Activated CD4-positive, alpha-beta T cell treated with anti-CD3 and anti-CD28 coated beads, Interleukin-2, amount 10 ng/mL, durations not matched to agents 7 days and 5 days (primary cell): ENCODE measurements at regions not wholly inside any gene's neighbourhood (a gene's known extent, or its start where the extent isn't known, plus 50 kb on each side); places are given as distances from the start of the nearest gene placed in this dataset.

ENCODE experiments used
- CTCF ChIA-PET: fragments of 350-600 bp; sonication (Branson Sonifier 250); formaldehyde crosslinking; loops from one replicate; lab custom pipeline; 2021; ENCODE audit warnings: antibody characterized with exemption; lab: Charles Lee
- POLR2A ChIA-PET: fragments of 350-600 bp; sonication (Branson Sonifier 250); formaldehyde crosslinking; loops from one replicate; lab custom pipeline; 2021; ENCODE audit warnings: antibody characterized with exemption; lab: Charles Lee
- DNase-seq: peaks from one replicate; pipeline ENCODE4 v3.0.0-alpha.2; 2020
- H3K27ac Mint-ChIP-seq: one replicate; pipeline ENCODE4 v1.8.0; 2021; ENCODE audit warnings: mild to moderate bottlenecking, moderate library complexity, mixed read lengths
- H3K27me3 Mint-ChIP-seq: one replicate; pipeline ENCODE4 v1.8.0; 2021; ENCODE audit warnings: mixed read lengths
- H3K36me3 Mint-ChIP-seq: one replicate; pipeline ENCODE4 v1.8.0; 2021; ENCODE audit warnings: low read depth, mixed read lengths
- H3K4me1 Mint-ChIP-seq: one replicate; pipeline ENCODE4 v1.8.0; 2021; ENCODE audit warnings: mixed read lengths
- H3K4me3 Mint-ChIP-seq: one replicate; pipeline ENCODE4 v1.8.0; 2021; ENCODE audit warnings: mild to moderate bottlenecking, moderate library complexity, mixed read lengths
- H3K9me3 Mint-ChIP-seq: one replicate; pipeline ENCODE4 v1.8.0; 2021; ENCODE audit warnings: mixed read lengths

- CTCF ChIA-PET, result no interaction called here
- no peak overlapping the region for H3K4me3 Mint-ChIP-seq
These were observed 310.6 kb upstream of the MSX2 start for GRCh38 chr5:174413567-174414314.

GRCh38 chr5:174414315-174414710 lies 310.1 kb upstream of the MSX2 start:
- Mint-ChIP-seq H3K27ac (no peak overlapping the region), H3K27me3 (peaks cover 11% of the 10 kb centered on the region), H3K4me3 (no peak overlapping the region), H3K36me3 (no peaks in the 10 kb centered on the region), H3K4me1 (peaks cover 4% of the 10 kb centered on the region), H3K9me3 (no peaks in the 10 kb centered on the region)
- DNase-seq, result no peak
- ChIA-PET POLR2A (interaction anchor here (0.6 kb wide), 1 partner anchor 899 kb away, joined by 3 read pairs; no protein-coding TSS in a partner anchor), CTCF (no interaction called here)

More at GRCh38 chr5:174413567-174414314, 310.6 kb upstream of the MSX2 start:
- Mint-ChIP-seq H3K4me1 (peaks cover under 1% of the 10 kb centered on the region), H3K27me3 (peaks cover 10% of the 10 kb centered on the region), H3K36me3 (no peaks in the 10 kb centered on the region), H3K27ac (no peak overlapping the region), H3K9me3 (no peaks in the 10 kb centered on the region)
- POLR2A ChIA-PET, result no interaction called here
- no peak for DNase-seq

GRCh38 chr5:174418809-174419539 lies 305.4 kb upstream of the MSX2 start:
- CTCF ChIA-PET, result interaction anchor here (2.6 kb wide), 1 partner anchor 374 kb away, joined by 12 read pairs; no protein-coding TSS in a partner anchor
- POLR2A ChIA-PET, result no interaction called here
- no peak for DNase-seq
- no peak overlapping the region for H3K27ac Mint-ChIP-seq
- H3K9me3 Mint-ChIP-seq, result no peaks in the 10 kb centered on the region
- peaks cover 13% of the 10 kb centered on the region for H3K27me3 Mint-ChIP-seq
- peaks cover 10% of the 10 kb centered on the region for H3K4me1 Mint-ChIP-seq
- H3K36me3 Mint-ChIP-seq, result no peaks in the 10 kb centered on the region
- H3K4me3 Mint-ChIP-seq, result no peak overlapping the region

GRCh38 chr5:174419540-174420132 lies 304.7 kb upstream of the MSX2 start:
- H3K9me3 Mint-ChIP-seq, result no peaks in the 10 kb centered on the region
- no peak overlapping the region for H3K27ac Mint-ChIP-seq
- no peaks in the 10 kb centered on the region for H3K36me3 Mint-ChIP-seq
- CTCF ChIA-PET, result interaction anchor here (0.6 to 2.6 kb wide), 5 partner anchors 11 to 374 kb away, joined by 3 to 12 read pairs (median 3); no protein-coding TSS in a partner anchor
- peaks cover 13% of the 10 kb centered on the region for H3K27me3 Mint-ChIP-seq
- no peak overlapping the region for H3K4me3 Mint-ChIP-seq
- POLR2A ChIA-PET, result no interaction called here
- peaks cover 10% of the 10 kb centered on the region for H3K4me1 Mint-ChIP-seq
- DNase-seq, result peak; percentile 88

GRCh38 chr5:174420651-174421407 lies 303.6 kb upstream of the MSX2 start:
- POLR2A ChIA-PET, result no interaction called here
- DNase-seq, result no peak
- no peak overlapping the region for H3K4me3 Mint-ChIP-seq
- H3K36me3 Mint-ChIP-seq, result no peaks in the 10 kb centered on the region
- H3K4me1 Mint-ChIP-seq, result peaks cover 12% of the 10 kb centered on the region
- no peak overlapping the region for H3K27ac Mint-ChIP-seq
- no peaks in the 10 kb centered on the region for H3K9me3 Mint-ChIP-seq
- CTCF ChIA-PET, result interaction anchor here (0.6 to 2.6 kb wide), 2 partner anchors 75 to 373 kb away, joined by 4 to 12 read pairs; no protein-coding TSS in a partner anchor
- H3K27me3 Mint-ChIP-seq, result peaks cover 13% of the 10 kb centered on the region

- POLR2A ChIA-PET, result no interaction called here
These were observed 303.0 kb upstream of the MSX2 start for GRCh38 chr5:174421408-174421805.

GRCh38 chr5:174423558-174423957 lies 300.8 kb upstream of the MSX2 start:
- Mint-ChIP-seq H3K36me3 (no peaks in the 10 kb centered on the region), H3K9me3 (no peaks in the 10 kb centered on the region), H3K27me3 (peaks cover 12% of the 10 kb centered on the region), H3K4me1 (peaks cover 12% of the 10 kb centered on the region), H3K4me3 (no peak overlapping the region), H3K27ac (no peak overlapping the region)
- CTCF ChIA-PET, result interaction anchor here (1.3 kb wide), 1 partner anchor 13 kb away, joined by 3 read pairs; no protein-coding TSS in a partner anchor
- no peak for DNase-seq
- POLR2A ChIA-PET, result no interaction called here

More at GRCh38 chr5:174421408-174421805, 303.0 kb upstream of the MSX2 start:
- H3K4me3 Mint-ChIP-seq, result no peak overlapping the region
- CTCF ChIA-PET, result interaction anchor here (0.8 to 2.6 kb wide), 2 partner anchors 10 to 372 kb away, joined by 3 to 12 read pairs; no protein-coding TSS in a partner anchor
- H3K9me3 Mint-ChIP-seq, result no peaks in the 10 kb centered on the region
- no peak for DNase-seq
- peaks cover 13% of the 10 kb centered on the region for H3K27me3 Mint-ChIP-seq
- H3K27ac Mint-ChIP-seq, result no peak overlapping the region
- no peaks in the 10 kb centered on the region for H3K36me3 Mint-ChIP-seq
- peaks cover 12% of the 10 kb centered on the region for H3K4me1 Mint-ChIP-seq

GRCh38 chr5:174424219-174425053 lies 299.9 kb upstream of the MSX2 start:
- CTCF ChIA-PET, result no interaction called here
- Mint-ChIP-seq H3K27me3 (peaks cover 5% of the 10 kb centered on the region), H3K4me3 (no peak overlapping the region), H3K36me3 (no peaks in the 10 kb centered on the region), H3K9me3 (no peaks in the 10 kb centered on the region), H3K4me1 (peaks cover 7% of the 10 kb centered on the region), H3K27ac (no peak overlapping the region)
- no peak for DNase-seq
- POLR2A ChIA-PET, result no interaction called here

- H3K27ac Mint-ChIP-seq, result no peak overlapping the region
These were observed 299.0 kb upstream of the MSX2 start for GRCh38 chr5:174425271-174425963.

GRCh38 chr5:174425964-174426290 lies 298.5 kb upstream of the MSX2 start:
- H3K4me3 Mint-ChIP-seq, result no peak overlapping the region
- no peaks in the 10 kb centered on the region for H3K9me3 Mint-ChIP-seq
- POLR2A ChIA-PET, result no interaction called here
- H3K27ac Mint-ChIP-seq, result no peak overlapping the region
- H3K4me1 Mint-ChIP-seq, result peaks cover 2% of the 10 kb centered on the region
- H3K27me3 Mint-ChIP-seq, result peaks cover 2% of the 10 kb centered on the region
- DNase-seq, result no peak
- no peaks in the 10 kb centered on the region for H3K36me3 Mint-ChIP-seq
- CTCF ChIA-PET, result no interaction called here

More at GRCh38 chr5:174425271-174425963, 299.0 kb upstream of the MSX2 start:
- Mint-ChIP-seq H3K9me3 (no peaks in the 10 kb centered on the region), H3K36me3 (no peaks in the 10 kb centered on the region), H3K4me1 (peaks cover 2% of the 10 kb centered on the region), H3K27me3 (peaks cover 2% of the 10 kb centered on the region), H3K4me3 (no peak overlapping the region)
- POLR2A ChIA-PET, result no interaction called here
- DNase-seq, result no peak
- CTCF ChIA-PET, result no interaction called here

GRCh38 chr5:174426388-174426787 lies 298.0 kb upstream of the MSX2 start:
- H3K4me1 Mint-ChIP-seq, result peaks cover 2% of the 10 kb centered on the region
- DNase-seq, result no peak
- peaks cover 2% of the 10 kb centered on the region for H3K27me3 Mint-ChIP-seq
- H3K4me3 Mint-ChIP-seq, result no peak overlapping the region
- no peaks in the 10 kb centered on the region for H3K36me3 Mint-ChIP-seq
- POLR2A ChIA-PET, result no interaction called here
- no peak overlapping the region for H3K27ac Mint-ChIP-seq
- H3K9me3 Mint-ChIP-seq, result no peaks in the 10 kb centered on the region
- CTCF ChIA-PET, result no interaction called here
